Tibial nerve (tissue), 3 donors: ENCODE measurements at regions not wholly inside any gene's neighbourhood (a gene's known extent, or its start where the extent isn't known, plus 50 kb on each side); places are given as distances from the start of the nearest gene placed in this dataset.

Experiments used
- POLR2A ChIP-seq, 2 donors: fragments of 450-650 bp; IDR thresholded peaks; one replicate each; pipeline ENCODE4 v1.6.1; 2017; ENCODE audit warnings: antibody characterized with exemption in 2 of 2, mild to moderate bottlenecking in 2 of 2, moderate library complexity in 2 of 2
- TF ChIP-seq, protein P1 (sequence below), 5 experiments: fragments of 200-600 bp in 3 of 5; fragments of 450-650 bp in 2 of 5; sonication (generic) in 3 of 5; IDR thresholded peaks; one replicate each; pipeline ENCODE4 v1.5.1; 2016 to 2019; ENCODE audit warnings: antibody characterized with exemption in 5 of 5, mild to moderate bottlenecking in 3 of 5, moderate library complexity in 2 of 5

DNA sequence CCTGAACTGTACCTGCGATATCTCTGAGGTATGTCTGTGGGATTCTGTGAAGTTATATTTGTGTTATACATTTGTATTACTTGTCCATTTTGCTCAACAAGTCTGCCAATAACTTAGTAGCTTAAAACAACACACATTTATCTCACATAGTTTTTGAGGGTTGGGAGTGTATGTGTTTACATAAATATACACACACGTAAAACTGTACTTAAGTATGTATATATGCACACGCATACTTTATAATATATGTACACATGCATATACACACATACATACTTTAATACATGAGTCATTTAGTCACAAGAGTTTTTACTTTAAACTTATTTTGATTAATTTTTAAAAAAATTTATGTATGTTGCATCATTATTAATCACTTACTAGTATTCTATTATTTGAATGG, 205.9 kb upstream of the EDIL3 start:
- TF ChIP-seq POLR2A (IDR thresholded peaks at IDR 0.05), result no peak
- TF ChIP-seq, protein P1, sequence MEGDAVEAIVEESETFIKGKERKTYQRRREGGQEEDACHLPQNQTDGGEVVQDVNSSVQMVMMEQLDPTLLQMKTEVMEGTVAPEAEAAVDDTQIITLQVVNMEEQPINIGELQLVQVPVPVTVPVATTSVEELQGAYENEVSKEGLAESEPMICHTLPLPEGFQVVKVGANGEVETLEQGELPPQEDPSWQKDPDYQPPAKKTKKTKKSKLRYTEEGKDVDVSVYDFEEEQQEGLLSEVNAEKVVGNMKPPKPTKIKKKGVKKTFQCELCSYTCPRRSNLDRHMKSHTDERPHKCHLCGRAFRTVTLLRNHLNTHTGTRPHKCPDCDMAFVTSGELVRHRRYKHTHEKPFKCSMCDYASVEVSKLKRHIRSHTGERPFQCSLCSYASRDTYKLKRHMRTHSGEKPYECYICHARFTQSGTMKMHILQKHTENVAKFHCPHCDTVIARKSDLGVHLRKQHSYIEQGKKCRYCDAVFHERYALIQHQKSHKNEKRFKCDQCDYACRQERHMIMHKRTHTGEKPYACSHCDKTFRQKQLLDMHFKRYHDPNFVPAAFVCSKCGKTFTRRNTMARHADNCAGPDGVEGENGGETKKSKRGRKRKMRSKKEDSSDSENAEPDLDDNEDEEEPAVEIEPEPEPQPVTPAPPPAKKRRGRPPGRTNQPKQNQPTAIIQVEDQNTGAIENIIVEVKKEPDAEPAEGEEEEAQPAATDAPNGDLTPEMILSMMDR (IDR thresholded peaks at IDR 0.05), result no peak
